ENCODE measurements at regions not wholly inside any gene's neighbourhood (a gene's known extent, or its start where the extent isn't known, plus 50 kb on each side); places are given as distances from the start of the nearest gene placed in this dataset.
A peak's percentile ranks its signal among the peaks of the same experiment; 100 is the strongest.

DNA sequence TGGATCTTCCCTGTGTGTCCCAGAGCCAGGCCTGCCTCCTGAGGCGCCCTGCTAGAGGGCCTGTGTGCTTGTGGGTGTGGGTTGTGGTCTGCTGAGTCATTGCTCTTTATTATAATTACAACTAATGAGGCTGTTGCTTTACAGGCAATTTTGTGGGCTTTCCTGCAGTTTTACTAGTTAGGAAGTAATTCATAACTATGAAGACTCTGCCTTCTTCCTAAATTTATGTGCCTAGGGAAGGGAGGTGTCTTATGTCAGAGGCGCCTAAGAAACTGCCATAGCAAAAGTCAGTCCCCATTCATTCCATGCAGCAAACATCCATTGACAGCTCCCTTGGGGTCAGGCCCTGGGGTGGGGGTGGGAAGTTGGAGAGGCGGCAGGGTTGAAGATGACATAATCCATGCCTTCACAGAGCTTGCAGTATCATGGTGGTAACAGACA is 359.2 kb downstream of the IDS start:
- Histone ChIP-seq H2BK12ac (ENCODE audit: low read length in 2 of 2) (no peak overlapping the region), H3K79me1 (replicated peaks; ENCODE audit: low read length, poor library complexity, severe bottlenecking) (no peaks in the 10 kb centered on the region), H3K23ac (ENCODE audit: low read length in 2 of 2) (no peak overlapping the region), H3K9me3 (ENCODE audit: control insufficient read depth, low read length) (peaks cover 8% of the 10 kb centered on the region), H3K36me3 (ENCODE audit: control insufficient read depth in 1 of 2, insufficient read depth in 2 of 2, low read depth in 1 of 2, low read length in 2 of 2) (no peaks in the 10 kb centered on the region), H3K4me2 (ENCODE audit: low read length, poor library complexity, severe bottlenecking) (no peak overlapping the region), H2BK120ac (ENCODE audit: low read depth, low read length) (no peak overlapping the region), H3K14ac (ENCODE audit: low read length in 2 of 2) (no peak overlapping the region), H2AK5ac (ENCODE audit: low read length, severe bottlenecking) (no peak overlapping the region), H2BK15ac (ENCODE audit: low read depth, poor library complexity, severe bottlenecking) (no peak overlapping the region), H3K9ac (ENCODE audit: low read length) (no peak overlapping the region), H3K4me1 (ENCODE audit: control insufficient read depth, insufficient read depth, low read depth, low read length) (no peaks in the 10 kb centered on the region), H4K8ac (ENCODE audit: low read length) (no peak overlapping the region), H3K27ac (ENCODE audit: low read length, poor library complexity, severe bottlenecking) (no peak overlapping the region), H2BK5ac (ENCODE audit: low read depth, low read length, poor library complexity, severe bottlenecking) (no peak overlapping the region), H2AFZ (ENCODE audit: low read depth, low read length) (no peak overlapping the region), H3K27me3 (ENCODE audit: control insufficient read depth in 1 of 2, insufficient read depth in 1 of 2, low read length in 2 of 2) (no peaks in the 10 kb centered on the region), H3K18ac (ENCODE audit: low read depth in 1 of 2, low read length in 2 of 2) (no peak overlapping the region), H4K91ac (ENCODE audit: low read length) (no peak overlapping the region), H3K4me3 (ENCODE audit: insufficient read depth in 1 of 2, low read depth in 1 of 2, low read length in 2 of 2) (no peak overlapping the region), H3K4ac (ENCODE audit: low read depth in 1 of 2, low read length in 2 of 2) (no peak overlapping the region)
- WGBS = 0% methylated on average over 1 of the region's 3 CpGs
- DNase-seq = peak; percentile 32

GRCh38 chrX:149131774-149132173 is 373.3 kb downstream of the IDS start:
- Histone ChIP-seq H4K91ac (ENCODE audit: low read length) (no peak overlapping the region), H3K23ac (ENCODE audit: low read length in 2 of 2) (no peak overlapping the region), H3K18ac (ENCODE audit: low read depth in 1 of 2, low read length in 2 of 2) (no peak overlapping the region), H2BK5ac (ENCODE audit: low read depth, low read length, poor library complexity, severe bottlenecking) (no peak overlapping the region), H3K14ac (ENCODE audit: low read length in 2 of 2) (no peak overlapping the region), H3K27me3 (ENCODE audit: control insufficient read depth in 1 of 2, insufficient read depth in 1 of 2, low read length in 2 of 2) (no peaks in the 10 kb centered on the region), H3K4me3 (ENCODE audit: insufficient read depth in 1 of 2, low read depth in 1 of 2, low read length in 2 of 2) (no peak overlapping the region), H3K9ac (ENCODE audit: low read length) (no peak overlapping the region), H3K4ac (ENCODE audit: low read depth in 1 of 2, low read length in 2 of 2) (no peak overlapping the region), H2AFZ (ENCODE audit: low read depth, low read length) (no peak overlapping the region), H3K9me3 (ENCODE audit: control insufficient read depth, low read length) (no peaks in the 10 kb centered on the region), H3K4me1 (ENCODE audit: control insufficient read depth, insufficient read depth, low read depth, low read length) (no peaks in the 10 kb centered on the region), H3K27ac (ENCODE audit: low read length, poor library complexity, severe bottlenecking) (no peak overlapping the region), H2BK15ac (ENCODE audit: low read depth, poor library complexity, severe bottlenecking) (no peak overlapping the region), H2BK120ac (ENCODE audit: low read depth, low read length) (no peak overlapping the region), H4K8ac (ENCODE audit: low read length) (no peak overlapping the region), H3K79me1 (replicated peaks; ENCODE audit: low read length, poor library complexity, severe bottlenecking) (no peaks in the 10 kb centered on the region), H2AK5ac (ENCODE audit: low read length, severe bottlenecking) (no peak overlapping the region), H2BK12ac (ENCODE audit: low read length in 2 of 2) (no peak overlapping the region), H3K4me2 (ENCODE audit: low read length, poor library complexity, severe bottlenecking) (no peak overlapping the region), H3K36me3 (ENCODE audit: control insufficient read depth in 1 of 2, insufficient read depth in 2 of 2, low read depth in 1 of 2, low read length in 2 of 2) (no peaks in the 10 kb centered on the region)
- no CpG with 5 or more reads among the region's 3 CpGs for WGBS
- DNase-seq = peak; percentile 8

- Histone ChIP-seq H3K4ac (ENCODE audit: low read depth in 1 of 2, low read length in 2 of 2) (no peak overlapping the region), H3K4me3 (ENCODE audit: insufficient read depth in 1 of 2, low read depth in 1 of 2, low read length in 2 of 2) (no peak overlapping the region), H4K91ac (ENCODE audit: low read length) (no peak overlapping the region), H2AFZ (ENCODE audit: low read depth, low read length) (no peak overlapping the region), H3K9me3 (ENCODE audit: control insufficient read depth, low read length) (no peaks in the 10 kb centered on the region), H2BK5ac (ENCODE audit: low read depth, low read length, poor library complexity, severe bottlenecking) (no peak overlapping the region), H3K27ac (ENCODE audit: low read length, poor library complexity, severe bottlenecking) (no peak overlapping the region), H4K8ac (ENCODE audit: low read length) (no peak overlapping the region), H3K27me3 (ENCODE audit: control insufficient read depth in 1 of 2, insufficient read depth in 1 of 2, low read length in 2 of 2) (no peaks in the 10 kb centered on the region), H3K23ac (ENCODE audit: low read length in 2 of 2) (no peak overlapping the region), H2BK15ac (ENCODE audit: low read depth, poor library complexity, severe bottlenecking) (no peak overlapping the region), H3K4me2 (ENCODE audit: low read length, poor library complexity, severe bottlenecking) (no peak overlapping the region), H2BK120ac (ENCODE audit: low read depth, low read length) (no peak overlapping the region), H3K14ac (ENCODE audit: low read length in 2 of 2) (no peak overlapping the region), H3K18ac (ENCODE audit: low read depth in 1 of 2, low read length in 2 of 2) (no peak overlapping the region), H3K36me3 (ENCODE audit: control insufficient read depth in 1 of 2, insufficient read depth in 2 of 2, low read depth in 1 of 2, low read length in 2 of 2) (no peaks in the 10 kb centered on the region), H3K9ac (ENCODE audit: low read length) (no peak overlapping the region), H3K4me1 (ENCODE audit: control insufficient read depth, insufficient read depth, low read depth, low read length) (no peaks in the 10 kb centered on the region), H2AK5ac (ENCODE audit: low read length, severe bottlenecking) (no peak overlapping the region), H2BK12ac (ENCODE audit: low read length in 2 of 2) (no peak overlapping the region), H3K79me1 (replicated peaks; ENCODE audit: low read length, poor library complexity, severe bottlenecking) (no peaks in the 10 kb centered on the region)
- 0% methylated on average over 2 of the region's 5 CpGs for WGBS
- DNase-seq = peak; percentile 17
These were observed 375.3 kb downstream of the IDS start for GRCh38 chrX:149129767-149130166.

GRCh38 chrX:149124526-149125108 is 380.5 kb downstream of the IDS start:
- Histone ChIP-seq H2AK5ac (ENCODE audit: low read length, severe bottlenecking) (no peak overlapping the region), H3K4ac (ENCODE audit: low read depth in 1 of 2, low read length in 2 of 2) (no peak overlapping the region), H3K4me3 (ENCODE audit: insufficient read depth in 1 of 2, low read depth in 1 of 2, low read length in 2 of 2) (no peak overlapping the region), H2BK5ac (ENCODE audit: low read depth, low read length, poor library complexity, severe bottlenecking) (no peak overlapping the region), H2BK12ac (ENCODE audit: low read length in 2 of 2) (no peak overlapping the region), H3K14ac (ENCODE audit: low read length in 2 of 2) (no peak overlapping the region), H3K27ac (ENCODE audit: low read length, poor library complexity, severe bottlenecking) (no peak overlapping the region), H3K23ac (ENCODE audit: low read length in 2 of 2) (no peak overlapping the region), H2AFZ (ENCODE audit: low read depth, low read length) (no peak overlapping the region), H3K4me2 (ENCODE audit: low read length, poor library complexity, severe bottlenecking) (no peak overlapping the region), H3K27me3 (ENCODE audit: control insufficient read depth in 1 of 2, insufficient read depth in 1 of 2, low read length in 2 of 2) (no peaks in the 10 kb centered on the region), H3K9me3 (ENCODE audit: control insufficient read depth, low read length) (no peaks in the 10 kb centered on the region), H3K9ac (ENCODE audit: low read length) (no peak overlapping the region), H3K36me3 (ENCODE audit: control insufficient read depth in 1 of 2, insufficient read depth in 2 of 2, low read depth in 1 of 2, low read length in 2 of 2) (no peaks in the 10 kb centered on the region), H4K91ac (ENCODE audit: low read length) (no peak overlapping the region), H4K8ac (ENCODE audit: low read length) (no peak overlapping the region), H3K79me1 (replicated peaks; ENCODE audit: low read length, poor library complexity, severe bottlenecking) (no peaks in the 10 kb centered on the region), H3K4me1 (ENCODE audit: control insufficient read depth, insufficient read depth, low read depth, low read length) (no peaks in the 10 kb centered on the region), H2BK120ac (ENCODE audit: low read depth, low read length) (no peak overlapping the region), H3K18ac (ENCODE audit: low read depth in 1 of 2, low read length in 2 of 2) (no peak overlapping the region), H2BK15ac (ENCODE audit: low read depth, poor library complexity, severe bottlenecking) (no peak overlapping the region)
- DNase-seq = no peak
- 89% methylated on average over 3 of the region's 3 CpGs for WGBS
